NCI-H187 treated with DMSO at 0.1 percent for 48 hours (cell line): ENCODE measurements at regions not wholly inside any gene's neighbourhood (a gene's known extent, or its start where the extent isn't known, plus 50 kb on each side); places are given as distances from the start of the nearest gene placed in this dataset.
"Not testable (repeated sequence)": the region's sequence is repeated elsewhere in the genome, so short reads cannot be mapped to it uniquely, and the experiment has no call there.

Experiments
- DNase-seq: peaks from one replicate; lab custom pipeline; 2025; lab: John Stamatoyannopoulos, UW

GRCh38 chr4:71209161-71209560, 129.7 kb upstream of the SLC4A4 start:
- DNase-seq: no peak

GRCh38 chr4:71210823-71211222, 128.0 kb upstream of the SLC4A4 start:
- DNase-seq: no peak

GRCh38 chr4:71211748-71212147, 127.1 kb upstream of the SLC4A4 start:
- no peak for DNase-seq

GRCh38 chr4:71212216-71212615, 126.6 kb upstream of the SLC4A4 start:
- no peak for DNase-seq

GRCh38 chr4:71214578-71214977, 124.2 kb upstream of the SLC4A4 start:
- no peak for DNase-seq

GRCh38 chr4:71216316-71216959, 122.4 kb upstream of the SLC4A4 start:
- no peak for DNase-seq

- no peak for DNase-seq
Observed at GRCh38 chr4:71217688-71218087, 121.1 kb upstream of the SLC4A4 start.

- DNase-seq: not testable (repeated sequence)
Observed at GRCh38 chr4:71220848-71221247, 118.0 kb upstream of the SLC4A4 start.

- no peak for DNase-seq
Observed at GRCh38 chr4:71221510-71222466, 117.0 kb upstream of the SLC4A4 start.

- no peak for DNase-seq
Observed at GRCh38 chr4:71222661-71223060, 116.2 kb upstream of the SLC4A4 start.

- no peak for DNase-seq
Observed at GRCh38 chr4:71229477-71230270, 109.1 kb upstream of the SLC4A4 start.

GRCh38 chr4:71230271-71231128, 108.3 kb upstream of the SLC4A4 start:
- DNase-seq: no peak

GRCh38 chr4:71231129-71232055, 107.4 kb upstream of the SLC4A4 start:
- no peak for DNase-seq

GRCh38 chr4:71232056-71232430, 106.8 kb upstream of the SLC4A4 start:
- DNase-seq: no peak

GRCh38 chr4:71232846-71233245, 106.0 kb upstream of the SLC4A4 start:
- DNase-seq: no peak

GRCh38 chr4:71235311-71236201, 103.3 kb upstream of the SLC4A4 start:
- no peak for DNase-seq

- DNase-seq: no peak
Observed at GRCh38 chr4:71236226-71236625, 102.6 kb upstream of the SLC4A4 start.

- no peak for DNase-seq
Observed at GRCh38 chr4:71237641-71238040, 101.2 kb upstream of the SLC4A4 start.

- DNase-seq: no peak
Observed at GRCh38 chr4:71239365-71239764, 99.5 kb upstream of the SLC4A4 start.
